ENCODE measurements at regions not wholly inside any gene's neighbourhood (a gene's known extent, or its start where the extent isn't known, plus 50 kb on each side); places are given as distances from the start of the nearest gene placed in this dataset.

- no peak for DNase-seq (ENCODE audit: low read depth)
These were observed 290.0 kb upstream of the RUNX1 start for GRCh38 chr21:35338881-35339632.

GRCh38 chr21:35338281-35338680, 289.2 kb upstream of the RUNX1 start:
- no peak for DNase-seq (ENCODE audit: low read depth)

- no peak for DNase-seq (ENCODE audit: low read depth)
These were observed 288.5 kb upstream of the RUNX1 start for GRCh38 chr21:35337573-35337972.

GRCh38 chr21:35336534-35336933, 287.4 kb upstream of the RUNX1 start:
- no peak for DNase-seq (ENCODE audit: low read depth)

GRCh38 chr21:35335951-35336446, 286.9 kb upstream of the RUNX1 start:
- DNase-seq (ENCODE audit: low read depth) = no peak

- DNase-seq (ENCODE audit: low read depth) = no peak
These were observed 284.9 kb upstream of the RUNX1 start for GRCh38 chr21:35333831-35334618.

- no peak for DNase-seq (ENCODE audit: low read depth)
These were observed 283.8 kb upstream of the RUNX1 start for GRCh38 chr21:35332841-35333426.

- DNase-seq (ENCODE audit: low read depth) = peak; percentile 82
These were observed 281.0 kb upstream of the RUNX1 start for GRCh38 chr21:35329940-35330660.

- DNase-seq (ENCODE audit: low read depth) = no peak
These were observed 279.9 kb upstream of the RUNX1 start for GRCh38 chr21:35328856-35329455.

- DNase-seq (ENCODE audit: low read depth) = no peak
These were observed 277.6 kb upstream of the RUNX1 start for GRCh38 chr21:35326677-35327076.

GRCh38 chr21:35325953-35326352, 276.9 kb upstream of the RUNX1 start:
- no peak for DNase-seq (ENCODE audit: low read depth)

GRCh38 chr21:35324372-35325220, 275.5 kb upstream of the RUNX1 start:
- peak; percentile 59 for DNase-seq (ENCODE audit: low read depth)

- no peak for DNase-seq (ENCODE audit: low read depth)
These were observed 274.8 kb upstream of the RUNX1 start for GRCh38 chr21:35323947-35324346.

- no peak for DNase-seq (ENCODE audit: low read depth)
These were observed 272.5 kb upstream of the RUNX1 start for GRCh38 chr21:35321322-35322200.

- DNase-seq (ENCODE audit: low read depth) = no peak
These were observed 270.7 kb upstream of the RUNX1 start for GRCh38 chr21:35319684-35320283.

- no peak for DNase-seq (ENCODE audit: low read depth)
These were observed 267.8 kb upstream of the RUNX1 start for GRCh38 chr21:35316933-35317332.

GRCh38 chr21:35316456-35316855, 267.4 kb upstream of the RUNX1 start:
- no peak for DNase-seq (ENCODE audit: low read depth)

- DNase-seq (ENCODE audit: low read depth) = no peak
These were observed 265.9 kb upstream of the RUNX1 start for GRCh38 chr21:35314857-35315582.

GRCh38 chr21:35311985-35312384, 262.9 kb upstream of the RUNX1 start:
- DNase-seq (ENCODE audit: low read depth) = no peak
